SU-DHL-6 (cell line): ENCODE measurements at regions not wholly inside any gene's neighbourhood (a gene's known extent, or its start where the extent isn't known, plus 50 kb on each side); places are given as distances from the start of the nearest gene placed in this dataset.

Experiments used
- H2AFZ ChIP-seq: fragments of 200-600 bp; sonication (generic); 2 replicates; pipeline ENCODE4 v1.6.1; 2014; ENCODE audit warnings: low read depth, mild to moderate bottlenecking, moderate library complexity, mixed read lengths, antibody characterized with exemption, low read length; ENCODE audit not compliant: severe bottlenecking
- H3F3A ChIP-seq: fragments of 200-600 bp; shearing (Covaris generic); 2 replicates; pipeline ENCODE4 v1.6.0; 2016; ENCODE audit warnings: antibody characterized with exemption, mild to moderate bottlenecking; ENCODE audit not compliant: insufficient read depth
- H3K27ac ChIP-seq: fragments of 200-600 bp; sonication (generic); 2 replicates; pipeline ENCODE4 v1.5.1; 2016; ENCODE audit warnings: low read depth, mild to moderate bottlenecking, low read length, moderate library complexity, mixed read lengths
- H3K27me3 ChIP-seq: fragments of 200-600 bp; sonication (generic), shearing (Covaris generic); 2 replicates; pipeline ENCODE4 v1.6.0; 2014; ENCODE audit warnings: mild to moderate bottlenecking, low read length
- H3K36me3 ChIP-seq: fragments of 200-600 bp; sonication (generic); 2 replicates; pipeline ENCODE4 v1.6.1; 2014; ENCODE audit warnings: mild to moderate bottlenecking, low read length, mixed read lengths
- H3K4me2 ChIP-seq: fragments of 300-600, 200-600 bp; shearing (Covaris generic), sonication (generic); 2 replicates; pipeline ENCODE4 v1.6.0; 2014; ENCODE audit warnings: low read length, low read depth, mild to moderate bottlenecking; ENCODE audit not compliant: poor library complexity, severe bottlenecking
- H3K4me3 ChIP-seq: fragments of 200-600 bp; sonication (generic); 2 replicates; pipeline ENCODE4 v1.5.1; 2014; ENCODE audit warnings: antibody characterized with exemption, low read length, mild to moderate bottlenecking, mixed read lengths; ENCODE audit not compliant: insufficient read depth, poor library complexity, severe bottlenecking
- H3K79me2 ChIP-seq: fragments of 200-600 bp; sonication (generic); 2 replicates; pipeline ENCODE4 v1.6.1; 2014; ENCODE audit warnings: mild to moderate bottlenecking, low read length, moderate library complexity; ENCODE audit not compliant: insufficient read depth
- H3K9ac ChIP-seq: fragments of 200-600 bp; sonication (generic); 2 replicates; pipeline ENCODE4 v1.7.0; 2014; ENCODE audit warnings: mild to moderate bottlenecking, low read length
- H3K9me2 ChIP-seq: fragments of 200-600 bp; sonication (generic); replicated peaks from 2 replicates; pipeline ENCODE4 v1.6.1; 2014; ENCODE audit warnings: low read length; ENCODE audit not compliant: insufficient read depth
- H3K9me3 ChIP-seq: fragments of 200-600 bp; sonication (generic); 2 replicates; pipeline ENCODE4 v1.6.1; 2014; ENCODE audit warnings: low read length, mixed read lengths; ENCODE audit not compliant: insufficient read depth
- H4K20me1 ChIP-seq: fragments of 200-600 bp; sonication (generic); 2 replicates; pipeline ENCODE4 v1.6.1; 2014; ENCODE audit warnings: low read depth, mild to moderate bottlenecking, antibody characterized with exemption, low read length, moderate library complexity, mixed read lengths
- CTCF ChIP-seq: fragments of 200-600 bp; sonication (generic); IDR thresholded peaks from one replicate; pipeline ENCODE4 v1.5.1; 2017; ENCODE audit warnings: antibody characterized with exemption, mild to moderate bottlenecking, low read length, moderate library complexity; ENCODE audit not compliant: insufficient read depth, poor library complexity, severe bottlenecking
- EZH2phosphoT487 ChIP-seq: fragments of 200-600 bp; sonication (generic), shearing (Covaris generic); conservative IDR thresholded peaks from 2 replicates; pipeline ENCODE4 v1.6.1; 2018; ENCODE audit warnings: mild to moderate bottlenecking, antibody characterized with exemption, low read length, moderate library complexity, mixed read lengths

GRCh38 chr10:130958981-130959751 is 352.4 kb downstream of the TCERG1L start:
- Histone ChIP-seq H2AFZ (no peak overlapping the region), H3K4me3 (no peak overlapping the region), H3K27me3 (no peaks in the 10 kb centered on the region), H3F3A (no peaks in the 10 kb centered on the region), H3K36me3 (no peaks in the 10 kb centered on the region), H4K20me1 (no peaks in the 10 kb centered on the region), H3K27ac (no peak overlapping the region), H3K9me2 (no peaks in the 10 kb centered on the region), H3K4me2 (no peak overlapping the region), H3K9me3 (no peaks in the 10 kb centered on the region), H3K79me2 (no peaks in the 10 kb centered on the region), H3K9ac (no peak overlapping the region)
- TF ChIP-seq EZH2phosphoT487 (no peak), CTCF (no peak)

DNA sequence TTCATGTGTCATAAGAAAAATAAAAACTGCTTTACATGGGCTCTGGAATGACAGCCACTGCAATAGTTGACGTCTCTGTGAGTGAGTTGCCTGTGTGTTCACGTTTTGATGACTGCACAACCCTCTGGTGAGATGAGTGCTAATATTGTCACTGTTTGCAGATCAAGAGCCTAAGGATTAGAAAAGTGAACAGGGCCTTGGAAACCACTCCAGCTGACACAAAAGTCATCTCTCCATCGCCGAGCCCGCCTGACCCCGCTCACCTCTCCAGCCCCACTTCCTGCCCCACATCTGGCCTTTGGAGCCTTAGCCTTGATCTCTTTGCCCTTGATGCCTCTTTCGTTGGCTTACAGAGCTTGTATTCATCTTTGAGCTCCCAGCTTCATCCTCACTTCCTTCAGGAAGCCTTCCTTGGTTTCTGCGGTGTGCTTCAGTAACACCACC is 351.7 kb downstream of the TCERG1L start:
- no peak overlapping the region for H2AFZ ChIP-seq
- H3K9me2 ChIP-seq, result no peaks in the 10 kb centered on the region
- TF ChIP-seq EZH2phosphoT487 (no peak), CTCF (no peak)
- no peaks in the 10 kb centered on the region for H3K36me3 ChIP-seq
- no peak overlapping the region for H3K4me2 ChIP-seq
- no peaks in the 10 kb centered on the region for H4K20me1 ChIP-seq
- H3K27ac ChIP-seq, result no peak overlapping the region
- no peaks in the 10 kb centered on the region for H3K9me3 ChIP-seq
- no peaks in the 10 kb centered on the region for H3K79me2 ChIP-seq
- no peaks in the 10 kb centered on the region for H3K27me3 ChIP-seq
- no peak overlapping the region for H3K4me3 ChIP-seq
- no peak overlapping the region for H3K9ac ChIP-seq
- no peaks in the 10 kb centered on the region for H3F3A ChIP-seq

DNA sequence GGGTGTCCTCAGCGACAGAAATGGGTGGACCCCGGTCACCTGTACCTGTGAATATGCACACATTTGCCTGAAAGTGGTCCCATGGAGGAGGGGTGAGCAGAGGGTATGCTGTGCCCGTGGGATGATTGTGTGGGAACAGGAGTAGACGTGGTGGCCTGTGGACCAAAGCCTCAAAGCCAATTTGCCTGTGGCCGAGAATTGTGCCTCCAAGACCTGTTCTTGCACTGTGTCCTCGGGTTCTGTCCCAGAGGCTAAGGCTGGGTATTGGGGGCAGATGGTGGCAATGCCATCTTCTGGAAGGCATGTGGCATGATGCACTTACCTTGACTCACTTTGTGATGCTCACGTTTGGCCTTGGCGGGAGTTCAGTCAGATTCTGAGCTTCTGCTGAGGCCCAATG is 351.0 kb downstream of the TCERG1L start:
- no peaks in the 10 kb centered on the region for H3F3A ChIP-seq
- H3K9ac ChIP-seq, result no peak overlapping the region
- no peaks in the 10 kb centered on the region for H3K27me3 ChIP-seq
- H3K9me2 ChIP-seq, result no peaks in the 10 kb centered on the region
- no peaks in the 10 kb centered on the region for H4K20me1 ChIP-seq
- no peak overlapping the region for H3K4me3 ChIP-seq
- H2AFZ ChIP-seq, result no peak overlapping the region
- H3K36me3 ChIP-seq, result no peaks in the 10 kb centered on the region
- H3K9me3 ChIP-seq, result no peaks in the 10 kb centered on the region
- H3K4me2 ChIP-seq, result no peak overlapping the region
- H3K79me2 ChIP-seq, result no peaks in the 10 kb centered on the region
- H3K27ac ChIP-seq, result no peak overlapping the region
- TF ChIP-seq EZH2phosphoT487, result no peak
- no peak for TF ChIP-seq CTCF
